ENCODE measurements at regions not wholly inside any gene's neighbourhood (a gene's known extent, or its start where the extent isn't known, plus 50 kb on each side); places are given as distances from the start of the nearest gene placed in this dataset.

GRCh38 chr13:73138638-73139491 is 80.1 kb downstream of the KLF5 start:
- Histone ChIP-seq H3K4me3 (no peak overlapping the region), H3K9me3 (peaks cover 0 to 11% (median 0%) of the 10 kb centered on the region in 4 donors), H3K4me1 (peaks cover 0 to 28% (median 0%) of the 10 kb centered on the region in 4 donors), H3K27me3 (no peaks in the 10 kb centered on the region), H3K36me3 (no peaks in the 10 kb centered on the region), H3K27ac (no peak overlapping the region)
- WGBS, 2 donors = 47 to 55% methylated on average over 11 of the region's 11 CpGs
- peak in 1 of 2 donors; percentile 16 for DNase-seq (ENCODE audit: low spot score in 2 of 2)
- TF ChIP-seq POLR2A (IDR thresholded peaks at IDR 0.05) = no peak
- TF ChIP-seq CTCF (IDR thresholded peaks at IDR 0.05) = no peak
- TF ChIP-seq EP300 (IDR thresholded peaks at IDR 0.05) = no peak

GRCh38 chr13:73138276-73138637 is 79.5 kb downstream of the KLF5 start:
- H3K4me1 ChIP-seq = peaks cover 0 to 28% (median 0%) of the 10 kb centered on the region in 4 donors
- H3K27me3 ChIP-seq = no peaks in the 10 kb centered on the region
- 71 to 78% methylated on average over 5 of the region's 5 CpGs for WGBS, 2 donors
- no peak for DNase-seq (ENCODE audit: low spot score in 2 of 2)
- H3K36me3 ChIP-seq = no peaks in the 10 kb centered on the region
- H3K9me3 ChIP-seq = peaks cover 0 to 11% (median 0%) of the 10 kb centered on the region in 4 donors
- no peak for TF ChIP-seq POLR2A (IDR thresholded peaks at IDR 0.05)
- no peak for TF ChIP-seq EP300 (IDR thresholded peaks at IDR 0.05)
- no peak for TF ChIP-seq CTCF (IDR thresholded peaks at IDR 0.05)
- no peak overlapping the region for H3K27ac ChIP-seq
- H3K4me3 ChIP-seq = no peak overlapping the region

- Histone ChIP-seq H3K4me3 (no peak overlapping the region), H3K4me1 (peaks cover 0 to 22% (median 0%) of the 10 kb centered on the region in 4 donors), H3K27ac (no peak overlapping the region), H3K9me3 (peaks cover 0 to 11% (median 0%) of the 10 kb centered on the region in 4 donors), H3K36me3 (no peaks in the 10 kb centered on the region), H3K27me3 (no peaks in the 10 kb centered on the region)
- no peak for DNase-seq (ENCODE audit: low spot score in 2 of 2)
- TF ChIP-seq POLR2A (IDR thresholded peaks at IDR 0.05) (no peak), CTCF (IDR thresholded peaks at IDR 0.05) (no peak), EP300 (IDR thresholded peaks at IDR 0.05) (no peak)
- WGBS, 2 donors = 82 to 90% methylated on average over 2 of the region's 2 CpGs
Measured at GRCh38 chr13:73136776-73137175, 78.0 kb downstream of the KLF5 start.

- H3K36me3 ChIP-seq = no peaks in the 10 kb centered on the region
- TF ChIP-seq CTCF (IDR thresholded peaks at IDR 0.05) (no peak), EP300 (IDR thresholded peaks at IDR 0.05) (no peak), POLR2A (IDR thresholded peaks at IDR 0.05) (no peak)
- no peaks in the 10 kb centered on the region for H3K27me3 ChIP-seq
- no peak overlapping the region for H3K4me3 ChIP-seq
- peaks cover 0 to 11% (median 0%) of the 10 kb centered on the region in 4 donors for H3K9me3 ChIP-seq
- no peak for DNase-seq (ENCODE audit: low spot score in 2 of 2)
- H3K4me1 ChIP-seq = peaks cover 0 to 5% (median 0%) of the 10 kb centered on the region in 4 donors
- WGBS, 2 donors = 66 to 75% methylated on average over 1 of the region's 1 CpG
- H3K27ac ChIP-seq = no peak overlapping the region
Measured at GRCh38 chr13:73133531-73133930, 74.7 kb downstream of the KLF5 start.

- Histone ChIP-seq H3K27me3 (no peaks in the 10 kb centered on the region), H3K27ac (no peak overlapping the region), H3K9me3 (peaks cover 0 to 11% (median 0%) of the 10 kb centered on the region in 4 donors), H3K4me1 (no peaks in the 10 kb centered on the region), H3K4me3 (no peak overlapping the region), H3K36me3 (no peaks in the 10 kb centered on the region)
- 93 to 95% methylated on average over 4 of the region's 4 CpGs for WGBS, 2 donors
- no peak for DNase-seq (ENCODE audit: low spot score in 2 of 2)
- TF ChIP-seq CTCF (IDR thresholded peaks at IDR 0.05) = no peak
- no peak for TF ChIP-seq EP300 (IDR thresholded peaks at IDR 0.05)
- TF ChIP-seq POLR2A (IDR thresholded peaks at IDR 0.05) = no peak
Measured at GRCh38 chr13:73131247-73131646, 72.4 kb downstream of the KLF5 start.
